HepG2 (cell line): ENCODE measurements at regions not wholly inside any gene's neighbourhood (a gene's known extent, or its start where the extent isn't known, plus 50 kb on each side); places are given as distances from the start of the nearest gene placed in this dataset.

Experiments used
- ELF1 ChIP-seq: sonication (generic); formaldehyde crosslinking; IDR thresholded peaks from 2 replicates; pipeline ENCODE4 v1.4.0; 2020; ENCODE audit warnings: missing genetic modification reagents
- MAX ChIP-seq: IDR thresholded peaks from 2 replicates; pipeline ENCODE4 v1.6.1; 2012; ENCODE audit warnings: inconsistent platforms
- SUZ12 ChIP-seq: fragments of 150-350 bp; IDR thresholded peaks from 2 replicates; pipeline ENCODE4 v1.6.1; 2014; ENCODE audit warnings: low read depth, low read length
- TAF1 ChIP-seq: sonication (generic); formaldehyde crosslinking; IDR thresholded peaks from 2 replicates; pipeline ENCODE4 v1.4.0; 2020; ENCODE audit warnings: missing genetic modification reagents
- TARDBP ChIP-seq: sonication (generic); formaldehyde crosslinking; IDR thresholded peaks from 2 replicates; pipeline ENCODE4 v1.8.0; 2022; ENCODE audit warnings: mild to moderate bottlenecking, missing genetic modification reagents
- ZNF274 ChIP-seq: sonication (generic); formaldehyde crosslinking; IDR thresholded peaks from 2 replicates; pipeline ENCODE4 v1.5.1; 2020; ENCODE audit warnings: mild to moderate bottlenecking, missing genetic modification reagents
- ZNF766 ChIP-seq: sonication (generic); formaldehyde crosslinking; IDR thresholded peaks from 2 replicates; pipeline ENCODE4 v1.5.0; 2020; ENCODE audit warnings: missing genetic modification reagents, borderline replicate concordance
- ZNF777 ChIP-seq: sonication (generic); formaldehyde crosslinking; IDR thresholded peaks from 2 replicates; pipeline ENCODE4 v1.4.0; 2020; ENCODE audit warnings: missing genetic modification reagents
- TF ChIP-seq, protein P1 (sequence below): sonication (generic); formaldehyde crosslinking; IDR thresholded peaks from 2 replicates; pipeline ENCODE4 v1.4.0; 2020; ENCODE audit warnings: mild to moderate bottlenecking, low read depth, missing genetic modification reagents
- TF ChIP-seq, protein P2 (sequence below): sonication (generic); formaldehyde crosslinking; IDR thresholded peaks from 2 replicates; pipeline ENCODE4 v1.8.0; 2022; ENCODE audit warnings: missing genetic modification reagents, mild to moderate bottlenecking, borderline replicate concordance

DNA sequence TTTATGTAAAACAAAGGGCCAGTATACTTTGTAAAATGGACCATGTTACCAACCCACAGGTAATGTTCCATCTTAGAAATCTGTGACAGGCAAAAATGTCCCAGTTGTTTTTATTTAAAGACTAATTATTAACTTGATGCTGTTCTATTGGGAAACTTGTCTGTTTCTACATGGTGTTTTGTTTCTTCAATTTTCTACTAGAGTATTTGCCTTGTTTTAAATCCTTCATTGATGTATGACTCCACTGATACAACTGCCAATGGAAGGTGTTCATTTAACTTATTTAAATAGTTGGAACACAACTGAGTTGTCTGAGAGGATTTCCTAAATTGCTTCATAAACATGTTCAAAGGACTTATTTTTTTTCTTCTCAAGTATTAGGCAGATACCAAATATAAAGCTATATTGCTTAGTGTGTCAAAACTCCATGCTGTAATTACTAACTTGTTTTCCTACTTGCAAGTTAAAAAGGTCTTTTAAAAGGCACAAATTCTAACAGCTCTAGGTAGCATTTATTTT lies 152.0 kb upstream of the XPO1 start:
- TF ChIP-seq, protein P1, sequence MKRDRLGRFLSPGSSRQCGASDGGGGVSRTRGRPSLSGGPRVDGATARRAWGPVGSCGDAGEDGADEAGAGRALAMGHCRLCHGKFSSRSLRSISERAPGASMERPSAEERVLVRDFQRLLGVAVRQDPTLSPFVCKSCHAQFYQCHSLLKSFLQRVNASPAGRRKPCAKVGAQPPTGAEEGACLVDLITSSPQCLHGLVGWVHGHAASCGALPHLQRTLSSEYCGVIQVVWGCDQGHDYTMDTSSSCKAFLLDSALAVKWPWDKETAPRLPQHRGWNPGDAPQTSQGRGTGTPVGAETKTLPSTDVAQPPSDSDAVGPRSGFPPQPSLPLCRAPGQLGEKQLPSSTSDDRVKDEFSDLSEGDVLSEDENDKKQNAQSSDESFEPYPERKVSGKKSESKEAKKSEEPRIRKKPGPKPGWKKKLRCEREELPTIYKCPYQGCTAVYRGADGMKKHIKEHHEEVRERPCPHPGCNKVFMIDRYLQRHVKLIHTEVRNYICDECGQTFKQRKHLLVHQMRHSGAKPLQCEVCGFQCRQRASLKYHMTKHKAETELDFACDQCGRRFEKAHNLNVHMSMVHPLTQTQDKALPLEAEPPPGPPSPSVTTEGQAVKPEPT (CRISPR knock-in tag): no peak
- no peak for TF ChIP-seq ZNF766 (CRISPR knock-in tag)
- no peak for TF ChIP-seq TARDBP (CRISPR knock-in tag)
- no peak for TF ChIP-seq ZNF274 (CRISPR knock-in tag)
- TF ChIP-seq SUZ12: no peak
- no peak for TF ChIP-seq TAF1 (CRISPR knock-in tag)
- TF ChIP-seq ZNF777 (CRISPR knock-in tag): no peak
- no peak for TF ChIP-seq ELF1 (CRISPR knock-in tag)
- TF ChIP-seq, protein P2, sequence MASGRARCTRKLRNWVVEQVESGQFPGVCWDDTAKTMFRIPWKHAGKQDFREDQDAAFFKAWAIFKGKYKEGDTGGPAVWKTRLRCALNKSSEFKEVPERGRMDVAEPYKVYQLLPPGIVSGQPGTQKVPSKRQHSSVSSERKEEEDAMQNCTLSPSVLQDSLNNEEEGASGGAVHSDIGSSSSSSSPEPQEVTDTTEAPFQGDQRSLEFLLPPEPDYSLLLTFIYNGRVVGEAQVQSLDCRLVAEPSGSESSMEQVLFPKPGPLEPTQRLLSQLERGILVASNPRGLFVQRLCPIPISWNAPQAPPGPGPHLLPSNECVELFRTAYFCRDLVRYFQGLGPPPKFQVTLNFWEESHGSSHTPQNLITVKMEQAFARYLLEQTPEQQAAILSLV: no peak
- TF ChIP-seq MAX: no peak
